ENCODE measurements at regions not wholly inside any gene's neighbourhood (a gene's known extent, or its start where the extent isn't known, plus 50 kb on each side); places are given as distances from the start of the nearest gene placed in this dataset.
"Not testable (repeated sequence)": the region's sequence is repeated elsewhere in the genome, so short reads cannot be mapped to it uniquely, and the experiment has no call there.

- no peak for DNase-seq
Measured at GRCh38 chr10:28969413-28969812, 292.1 kb downstream of the BAMBI start.

DNA sequence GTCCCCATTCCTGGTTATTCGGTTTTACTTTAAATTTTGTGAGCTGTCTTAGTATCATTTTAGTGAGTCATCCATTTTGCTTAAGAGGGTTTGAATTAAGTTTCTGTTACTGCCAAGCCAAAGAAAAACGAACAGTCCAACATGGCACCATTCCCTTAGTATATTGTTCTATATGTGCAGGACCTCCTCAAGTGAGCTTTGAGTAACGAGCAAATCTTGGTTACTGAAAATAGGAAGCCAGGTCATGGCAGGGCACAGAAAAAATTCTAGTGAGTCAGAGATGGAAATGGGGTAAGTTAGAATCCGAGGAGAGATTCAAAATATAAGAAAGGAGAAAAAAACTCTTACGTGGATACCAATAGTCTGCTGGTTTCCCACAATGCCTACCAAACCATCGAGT, 292.9 kb downstream of the BAMBI start:
- no peak for DNase-seq

GRCh38 chr10:28971255-28971654, 293.9 kb downstream of the BAMBI start:
- DNase-seq = no peak

GRCh38 chr10:28971764-28972163, 294.4 kb downstream of the BAMBI start:
- DNase-seq = no peak

DNA sequence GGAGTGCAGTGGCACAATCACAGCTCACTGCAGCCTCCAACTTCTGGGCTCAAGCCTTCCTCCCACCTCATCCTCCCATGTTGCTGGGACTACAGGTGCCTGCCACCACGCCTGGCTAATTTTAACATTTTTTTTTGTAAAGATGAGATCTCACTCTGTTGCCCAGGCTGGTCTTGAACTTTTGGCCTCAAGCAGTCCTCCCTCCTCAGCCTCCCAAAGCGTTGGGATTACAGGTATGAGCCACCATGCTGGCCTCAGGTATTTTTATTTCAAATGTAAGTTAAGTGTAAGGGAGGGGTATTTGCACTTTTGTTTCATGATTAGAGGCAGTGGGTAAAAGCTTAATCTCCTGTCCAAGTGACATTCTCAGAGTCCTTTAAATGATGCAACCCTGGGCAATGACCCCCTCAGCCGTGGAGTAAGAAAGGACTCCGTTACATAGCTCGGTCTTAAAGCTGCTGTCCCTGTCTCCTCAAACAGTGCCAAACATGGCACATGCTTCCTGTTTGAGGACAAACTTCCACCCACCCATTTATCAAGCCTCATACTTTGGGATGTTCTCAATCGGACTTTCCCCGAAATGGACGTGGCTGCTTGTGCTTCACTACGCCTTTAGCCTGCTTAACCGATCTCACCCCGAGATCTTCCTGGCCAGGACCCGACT, 296.1 kb downstream of the BAMBI start:
- DNase-seq = no peak

DNA sequence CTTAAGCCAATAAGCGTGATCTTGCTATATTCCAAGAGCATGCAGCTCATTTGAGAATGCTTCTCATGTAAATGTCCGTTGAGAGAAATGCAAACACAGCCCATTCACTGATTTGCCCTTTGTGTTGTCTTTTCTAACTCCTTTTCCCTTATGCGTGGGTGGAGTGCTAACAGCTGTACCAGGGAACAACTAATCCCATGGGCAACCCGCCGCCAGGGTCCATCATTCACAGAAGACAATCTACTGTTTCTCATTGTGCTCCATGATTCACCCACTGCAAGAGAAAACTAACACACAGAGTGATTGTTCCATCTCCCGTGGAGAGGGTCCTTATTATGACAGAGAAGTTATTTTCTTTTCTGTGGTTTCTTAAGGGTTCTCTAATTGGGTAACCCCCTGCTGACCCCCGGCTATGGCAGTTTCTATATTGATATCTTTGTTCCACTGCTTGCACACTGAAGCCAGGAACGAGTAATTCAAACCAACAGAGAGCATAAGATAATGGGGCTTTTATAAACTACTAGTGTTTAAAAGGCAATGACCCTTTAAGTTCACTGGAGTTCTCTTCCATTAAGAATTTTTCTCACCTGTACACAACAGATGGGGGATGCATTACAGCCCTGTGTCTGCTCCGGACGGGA, 298.7 kb downstream of the BAMBI start:
- peak; percentile 94 for DNase-seq

DNA sequence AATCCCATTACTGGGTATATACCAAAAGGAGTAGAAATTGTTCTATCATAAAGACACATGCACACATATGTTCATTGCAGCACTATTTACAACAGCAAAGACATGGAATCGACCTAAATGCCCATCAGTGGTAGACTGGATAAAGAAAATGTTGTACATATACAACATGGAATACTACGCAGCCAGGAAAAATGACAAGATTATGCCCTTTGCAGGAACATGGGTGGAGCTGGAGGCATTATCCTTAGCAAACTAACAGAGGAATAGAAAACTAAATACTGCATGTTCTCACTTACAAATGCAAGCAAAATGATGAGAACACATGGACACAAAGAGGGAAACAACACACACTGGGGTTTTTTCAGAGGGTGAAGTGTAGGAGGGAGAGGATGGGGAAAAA, 300.2 kb downstream of the BAMBI start:
- DNase-seq = no peak

DNA sequence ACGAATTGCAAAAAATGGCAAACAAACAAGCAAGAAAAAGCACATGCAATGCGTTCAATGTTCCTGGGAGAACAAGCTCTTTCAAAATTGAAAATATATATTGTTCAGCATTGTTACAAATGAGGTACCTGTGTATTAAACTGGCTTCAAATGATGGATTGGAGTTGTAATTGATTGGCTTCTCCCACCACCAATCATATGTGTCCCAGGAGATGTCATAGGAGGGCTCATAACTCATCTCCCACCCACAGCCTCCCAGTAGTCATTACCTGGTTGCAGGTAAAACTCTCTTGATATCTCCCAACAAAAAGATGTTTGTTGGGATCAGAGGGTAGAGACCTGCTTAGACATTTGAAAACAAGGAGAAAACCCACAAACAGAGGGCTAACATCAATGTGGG, 302.9 kb downstream of the BAMBI start:
- no peak for DNase-seq

DNA sequence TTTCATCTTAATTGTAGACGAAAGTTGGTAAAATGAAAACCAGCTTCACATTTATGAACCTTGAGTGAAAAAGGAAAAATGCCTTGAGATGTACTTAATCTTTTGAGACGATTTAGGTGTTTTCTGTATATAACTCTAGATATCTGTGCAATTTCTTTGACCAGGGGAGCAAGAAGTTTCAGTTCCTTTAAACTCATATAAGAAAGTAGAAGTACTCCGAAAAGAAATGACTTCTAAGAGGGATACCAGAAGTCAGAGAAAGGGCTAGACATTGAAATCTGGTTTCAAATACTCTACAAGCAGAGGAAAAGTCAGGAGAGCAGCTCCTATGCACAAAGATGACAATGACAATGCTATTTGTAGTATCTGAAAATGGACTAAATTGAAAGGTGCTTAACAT, 303.7 kb downstream of the BAMBI start:
- DNase-seq = no peak

DNA sequence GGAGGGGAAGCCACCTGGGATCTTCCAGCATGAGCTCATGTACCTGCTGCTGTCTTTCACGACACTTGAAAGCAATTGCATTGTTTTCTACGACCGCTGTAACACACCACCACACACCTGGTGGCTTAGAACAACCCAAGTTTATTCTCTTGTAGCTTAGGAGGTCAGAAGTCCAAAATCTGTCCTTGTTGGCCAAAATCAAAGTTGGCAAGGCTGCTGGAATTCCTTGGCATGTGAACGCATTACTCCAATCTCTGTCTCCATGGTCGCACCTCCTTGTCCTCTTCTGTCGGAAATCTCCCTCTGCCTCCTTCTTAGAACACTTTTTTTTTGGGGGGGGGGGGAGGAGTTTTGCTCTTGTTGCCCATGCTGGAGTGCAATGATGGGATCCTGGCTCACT, 305.7 kb downstream of the BAMBI start:
- no peak for DNase-seq

DNA sequence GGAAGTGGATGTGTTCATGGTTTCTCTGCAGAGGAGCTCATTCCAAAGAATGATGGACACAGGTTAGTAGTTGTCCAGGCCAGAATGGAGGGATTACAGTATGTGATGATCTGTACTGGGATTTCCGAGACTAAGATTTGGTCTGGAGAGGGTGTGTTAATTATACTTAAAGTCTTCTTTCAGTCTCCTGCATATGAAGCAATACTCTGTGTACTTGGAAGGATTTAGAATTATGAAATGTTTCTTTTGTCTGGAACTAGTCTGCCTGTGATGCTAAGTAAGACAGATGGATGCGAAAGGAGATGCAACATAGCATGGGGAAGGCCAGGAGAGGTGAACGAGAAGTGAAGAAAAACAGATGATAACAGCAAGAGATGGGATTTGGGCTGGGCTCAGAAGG, 305.1 kb upstream of the LYZL1 start:
- DNase-seq = no peak

DNA sequence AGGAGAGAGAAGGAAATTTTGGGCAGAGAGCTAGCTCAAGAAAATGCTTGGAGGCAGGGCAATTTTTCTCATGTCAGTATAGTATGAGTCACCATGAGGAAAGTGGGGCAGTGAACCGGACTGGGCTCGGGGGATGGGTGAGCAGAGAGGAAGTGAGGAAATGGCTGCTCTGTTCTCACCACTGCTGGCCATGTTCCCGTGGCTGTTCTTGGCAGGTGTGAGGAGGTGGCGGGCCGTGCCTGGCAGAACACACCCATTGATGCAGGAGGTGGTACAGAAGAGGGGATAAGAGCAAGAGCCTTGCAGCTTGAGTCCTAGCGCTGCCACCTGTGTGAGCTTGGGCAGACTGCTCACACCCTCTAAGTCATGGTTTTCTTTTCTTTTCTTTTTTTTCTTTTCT, 304.4 kb upstream of the LYZL1 start:
- DNase-seq = no peak

GRCh38 chr10:28985137-28985885, 303.6 kb upstream of the LYZL1 start:
- no peak for DNase-seq

DNA sequence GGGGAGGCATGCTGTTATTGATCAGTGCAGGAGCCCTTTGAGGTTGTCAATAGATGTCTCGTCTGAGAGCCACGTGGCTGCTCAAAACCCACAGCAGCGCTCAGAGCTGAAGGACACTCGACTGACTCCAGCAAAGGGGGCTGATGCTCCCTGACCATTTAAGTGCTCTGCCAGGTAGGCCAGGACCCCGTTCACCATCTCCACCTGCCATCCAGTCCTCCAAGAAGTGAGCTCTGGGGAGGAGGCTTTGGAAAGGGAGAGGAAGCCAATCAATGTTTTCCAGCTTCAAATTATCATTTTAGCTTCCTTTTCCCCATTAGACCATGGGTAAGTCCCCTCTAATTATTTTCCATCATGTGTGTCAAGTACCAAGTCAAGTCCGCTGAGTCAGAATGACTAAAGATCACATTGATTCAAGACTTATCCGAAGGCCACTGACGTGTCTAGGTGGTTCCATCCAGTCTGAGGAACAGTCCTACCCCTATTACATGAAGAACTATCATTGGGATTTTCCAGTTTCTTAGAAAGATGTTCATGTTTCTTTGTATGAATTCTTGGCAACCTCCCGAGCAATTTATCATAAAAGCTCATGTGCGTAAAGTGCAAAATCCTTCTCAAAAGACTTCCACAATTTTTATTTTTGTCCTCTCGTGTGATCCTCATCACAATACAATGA, 302.6 kb upstream of the LYZL1 start:
- no peak for DNase-seq

- no peak for DNase-seq
Measured at GRCh38 chr10:28986856-28987255, 302.0 kb upstream of the LYZL1 start.

DNA sequence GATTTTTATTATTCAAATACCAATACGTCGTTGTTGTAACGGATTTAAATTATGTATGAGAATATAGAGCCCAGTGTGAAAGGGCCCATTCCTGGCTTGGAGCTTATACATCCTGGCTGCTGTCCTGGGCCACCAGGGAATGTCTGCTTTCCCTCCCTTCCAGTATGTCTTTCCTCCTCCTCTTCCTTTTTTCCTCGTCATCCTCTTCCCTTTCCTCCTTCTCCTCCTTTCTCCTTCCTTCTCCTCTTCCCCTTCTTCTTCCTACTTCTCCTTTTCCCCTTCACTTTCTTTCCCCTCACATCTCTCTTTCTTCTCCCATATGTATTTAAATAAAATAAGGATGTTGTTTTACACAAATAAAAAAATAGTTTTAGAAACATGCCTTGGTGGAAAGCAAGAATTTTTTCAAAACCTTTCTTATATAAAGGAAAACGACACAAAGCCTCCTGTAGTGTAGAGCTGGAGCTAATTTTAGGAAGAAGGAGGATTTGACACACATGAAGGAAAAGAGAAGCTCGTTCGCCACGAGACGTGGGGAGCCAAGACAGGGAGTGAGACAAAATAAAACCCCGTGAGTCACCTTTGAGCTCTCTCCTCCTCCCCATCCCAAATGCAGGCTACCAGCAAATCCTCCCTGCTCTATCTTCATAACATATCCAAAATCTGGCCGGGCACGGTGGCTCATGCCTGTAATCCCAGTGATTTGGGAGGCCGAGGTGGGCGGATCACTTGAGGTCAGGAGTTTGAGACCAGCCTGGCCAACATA, 301.1 kb upstream of the LYZL1 start:
- DNase-seq = no peak

DNA sequence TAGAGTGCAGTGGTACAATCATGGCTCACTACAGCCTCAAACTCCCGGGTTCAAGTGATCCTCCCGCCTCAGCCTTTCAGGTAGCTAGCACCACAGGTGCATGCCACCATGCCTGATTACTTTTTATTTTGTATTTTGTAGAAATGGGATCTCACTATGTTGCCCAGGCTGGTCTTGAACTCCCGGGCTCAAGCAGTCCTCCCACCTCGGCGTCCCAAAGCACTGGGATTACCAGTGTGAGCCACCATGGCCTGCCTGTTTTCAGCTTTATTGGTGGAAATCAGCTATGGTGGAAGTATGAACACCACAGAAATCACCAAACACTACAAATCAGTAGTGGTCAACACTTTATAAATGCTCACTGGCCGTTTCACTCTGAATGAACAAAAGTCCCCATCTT, 299.9 kb upstream of the LYZL1 start:
- DNase-seq = no peak

GRCh38 chr10:28991333-28992270, 297.3 kb upstream of the LYZL1 start:
- peak; percentile 29 for DNase-seq

GRCh38 chr10:28993056-28993455, 295.8 kb upstream of the LYZL1 start:
- no peak for DNase-seq

DNA sequence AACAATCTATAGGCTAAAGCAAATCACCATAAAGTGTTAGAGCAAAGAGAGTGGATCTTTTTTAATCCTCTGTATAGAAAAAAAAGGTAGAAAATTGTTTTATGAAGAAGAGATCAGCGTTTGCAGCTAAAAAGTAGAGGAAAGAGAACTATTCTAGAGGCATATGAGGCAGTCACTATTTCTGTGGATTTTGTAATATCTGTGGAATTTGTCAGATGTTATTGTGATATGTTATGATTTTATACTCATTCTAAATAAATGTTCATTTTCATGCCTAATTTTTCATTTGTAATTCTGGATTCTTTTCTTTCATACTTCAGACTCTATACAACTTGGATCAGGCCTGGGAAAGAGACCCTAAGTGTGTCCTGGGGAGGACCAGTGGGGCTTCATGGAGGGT, 295.0 kb upstream of the LYZL1 start:
- no peak for DNase-seq

DNA sequence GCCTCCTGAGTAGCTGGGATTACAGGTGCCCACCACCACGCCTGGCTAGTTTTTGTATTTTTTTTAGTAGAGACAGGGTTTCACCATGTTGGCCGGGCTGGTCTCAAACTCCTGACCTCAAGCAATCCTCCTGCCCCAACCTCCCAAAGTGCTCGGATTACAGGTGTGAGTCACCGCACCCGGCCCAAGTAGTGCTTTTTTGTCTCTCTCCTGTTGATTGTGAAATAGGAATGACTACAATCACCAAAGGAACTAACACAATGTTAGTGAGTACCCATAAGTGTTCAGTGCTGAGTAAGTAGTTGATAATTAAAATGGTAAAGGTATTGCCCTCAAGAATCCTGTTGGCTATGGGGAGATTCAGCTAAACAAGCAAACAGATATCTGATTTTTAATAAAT, 294.1 kb upstream of the LYZL1 start:
- DNase-seq = not testable (repeated sequence)

GRCh38 chr10:28995497-28995896, 293.4 kb upstream of the LYZL1 start:
- no peak for DNase-seq
